A673 (cell line): ENCODE measurements at regions not wholly inside any gene's neighbourhood (a gene's known extent, or its start where the extent isn't known, plus 50 kb on each side); places are given as distances from the start of the nearest gene placed in this dataset.

Experiments used
- BruUV-seq: library from RNA; stranded (reverse); fragments of 400-500 nt; replicated peaks from 2 replicates; lab custom pipeline; 2021; lab: Mats Ljungman, UMichigan
- CTCF ChIA-PET: fragments of 300-600 bp; sonication (Branson Sonifier 250); formaldehyde crosslinking; loops from one replicate; lab custom pipeline; 2022; ENCODE audit warnings: antibody characterized with exemption; lab: Charles Lee
- POLR2A ChIA-PET: fragments of 300-600 bp; sonication (Branson Sonifier 250); formaldehyde crosslinking; loops from one replicate; lab custom pipeline; 2022; ENCODE audit warnings: antibody characterized with exemption; ENCODE audit not compliant: low non-redundant PET; lab: Charles Lee
- DNase-seq: peaks from one replicate; pipeline ENCODE4 v3.0.0-alpha.2; 2015; ENCODE audit warnings: low spot score
- H3K27ac ChIP-seq: fragments of 200-600 bp; sonication (generic); 2 replicates; pipeline ENCODE4 v1.5.1; 2016; ENCODE audit warnings: mixed run types, low read depth, mild to moderate bottlenecking, mixed read lengths, antibody characterized with exemption, low read length; ENCODE audit not compliant: poor library complexity, severe bottlenecking
- H3K27me3 ChIP-seq: fragments of 200-600 bp; sonication (generic); replicated peaks from 2 replicates; pipeline ENCODE4 v1.6.1; 2017; ENCODE audit warnings: mixed run types, low read depth, mild to moderate bottlenecking, mixed read lengths, antibody characterized with exemption, low read length; ENCODE audit not compliant: insufficient read depth, poor library complexity
- H3K36me3 ChIP-seq: fragments of 200-600 bp; sonication (generic); 2 replicates; pipeline ENCODE4 v1.6.1; 2016; ENCODE audit warnings: mixed run types, mild to moderate bottlenecking, mixed read lengths, antibody characterized with exemption, low read length; ENCODE audit not compliant: insufficient read depth, poor library complexity, severe bottlenecking
- H3K4me1 ChIP-seq: fragments of 200-600 bp; sonication (generic); 2 replicates; pipeline ENCODE4 v1.6.1; 2017; ENCODE audit warnings: mixed run types, mild to moderate bottlenecking, mixed read lengths, antibody characterized with exemption, low read length; ENCODE audit not compliant: insufficient read depth, poor library complexity, severe bottlenecking
- H3K4me3 ChIP-seq: fragments of 200-600 bp; sonication (generic); 2 replicates; pipeline ENCODE4 v1.5.1; 2016; ENCODE audit warnings: low read depth, mixed run types, mild to moderate bottlenecking, mixed read lengths, low read length; ENCODE audit not compliant: poor library complexity, severe bottlenecking
- H3K9me3 ChIP-seq: fragments of 200-600 bp; sonication (generic); 2 replicates; pipeline ENCODE4 v1.6.1; 2016; ENCODE audit warnings: mixed run types, low read depth, mild to moderate bottlenecking, mixed read lengths, antibody characterized with exemption, low read length; ENCODE audit not compliant: poor library complexity, severe bottlenecking
- CTCF ChIP-seq: fragments of 300-800, 200-600 bp; sonication (generic); conservative IDR thresholded peaks from 2 replicates; pipeline ENCODE4 v1.5.1; 2017; ENCODE audit warnings: low read depth, mild to moderate bottlenecking, antibody characterized with exemption, low read length, moderate library complexity, mixed read lengths
- EZH2 ChIP-seq: fragments of 200-600 bp; sonication (generic); IDR thresholded peaks from 2 replicates; pipeline ENCODE4 v1.6.1; 2017; ENCODE audit warnings: borderline replicate concordance, low read depth, mild to moderate bottlenecking, mixed read lengths, antibody characterized with exemption, low read length; ENCODE audit not compliant: poor library complexity, severe bottlenecking
- intact Hi-C: fragments of 100-400 bp; cut with micrococcal nuclease; formaldehyde crosslinking; loops from one replicate; pipeline ENCODE4 v1.10.0; 2022; ENCODE audit not compliant: unreplicated experiment

- intact Hi-C loops = no loop called here
- no TSS peak for BruUV-seq
- H3K9me3 ChIP-seq = no peaks in the 10 kb centered on the region
- TF ChIP-seq EZH2 (no peak), CTCF (no peak)
- ChIA-PET CTCF (no interaction called here), POLR2A (no interaction called here)
- no peak for DNase-seq
- no peak overlapping the region for H3K4me3 ChIP-seq
- no peaks in the 10 kb centered on the region for H3K4me1 ChIP-seq
- no peaks in the 10 kb centered on the region for H3K36me3 ChIP-seq
- no peaks in the 10 kb centered on the region for H3K27me3 ChIP-seq
- H3K27ac ChIP-seq = no peak overlapping the region
These were observed 180.3 kb downstream of the VAPA start for GRCh38 chr18:10094154-10094553.

GRCh38 chr18:10094655-10095054 lies 180.8 kb downstream of the VAPA start:
- POLR2A ChIA-PET = no interaction called here
- Histone ChIP-seq H3K4me3 (no peak overlapping the region), H3K9me3 (no peaks in the 10 kb centered on the region), H3K36me3 (no peaks in the 10 kb centered on the region), H3K4me1 (no peaks in the 10 kb centered on the region), H3K27me3 (no peaks in the 10 kb centered on the region), H3K27ac (no peak overlapping the region)
- intact Hi-C loops = no loop called here
- CTCF ChIA-PET = no interaction called here
- TF ChIP-seq EZH2 (no peak), CTCF (no peak)
- BruUV-seq = no TSS peak
- no peak for DNase-seq

- POLR2A ChIA-PET = no interaction called here
- Histone ChIP-seq H3K4me1 (peaks cover 1% of the 10 kb centered on the region), H3K4me3 (no peak overlapping the region), H3K27ac (no peak overlapping the region), H3K36me3 (no peaks in the 10 kb centered on the region), H3K9me3 (no peaks in the 10 kb centered on the region), H3K27me3 (no peaks in the 10 kb centered on the region)
- DNase-seq = no peak
- CTCF ChIA-PET = no interaction called here
- intact Hi-C loops = no loop called here
- BruUV-seq = no TSS peak
- TF ChIP-seq EZH2 = no peak
- no peak for TF ChIP-seq CTCF
These were observed 181.5 kb downstream of the VAPA start for GRCh38 chr18:10095356-10095755.
